ENCODE measurements at regions not wholly inside any gene's neighbourhood (a gene's known extent, or its start where the extent isn't known, plus 50 kb on each side); places are given as distances from the start of the nearest gene placed in this dataset.

DNA sequence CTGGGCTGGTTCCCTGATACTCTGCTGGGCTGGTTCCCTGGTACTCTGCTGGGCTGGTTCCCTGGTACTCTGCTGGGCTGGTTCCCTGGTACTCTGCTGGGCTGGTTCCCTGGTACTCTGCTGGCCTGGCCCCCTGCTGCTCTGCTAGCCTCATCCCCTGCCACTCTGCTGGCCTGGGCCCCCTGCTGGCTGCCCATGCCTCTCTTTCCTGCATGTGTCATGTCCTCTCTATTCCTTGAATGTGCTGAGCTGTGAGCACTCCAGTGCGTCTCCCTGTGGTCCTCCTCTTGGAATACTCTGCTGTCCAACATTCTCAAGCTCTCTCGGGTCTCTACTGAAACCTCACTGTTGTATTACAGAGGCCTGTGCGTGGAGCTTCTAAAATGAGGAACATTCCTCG lies 216.3 kb downstream of the RNF144A start:
- intact Hi-C loops (cut with DNase I; ENCODE audit: low total_unique reads), result no loop called here
- no peak for DNase-seq
- no peaks in the 10 kb centered on the region for H3K36me3 ChIP-seq
- H3K4me3 ChIP-seq, result no peak overlapping the region
- no peaks in the 10 kb centered on the region for H3K9me3 ChIP-seq
- H3K4me1 ChIP-seq, result no peaks in the 10 kb centered on the region
- H3K27ac ChIP-seq, result no peak overlapping the region
- TF ChIP-seq CTCF (IDR thresholded peaks at IDR 0.05), result no peak
- no peak for TF ChIP-seq POLR2A (IDR thresholded peaks at IDR 0.05)
- H3K27me3 ChIP-seq, result no peaks in the 10 kb centered on the region

GRCh38 chr2:7140306-7140705 lies 223.1 kb downstream of the RNF144A start:
- no peak for DNase-seq
- intact Hi-C loops (cut with DNase I; ENCODE audit: low total_unique reads), result no loop called here
- H3K27ac ChIP-seq, result no peak overlapping the region
- H3K36me3 ChIP-seq, result no peaks in the 10 kb centered on the region
- no peak overlapping the region for H3K4me3 ChIP-seq
- TF ChIP-seq POLR2A (IDR thresholded peaks at IDR 0.05), result no peak
- TF ChIP-seq CTCF (IDR thresholded peaks at IDR 0.05), result no peak
- no peaks in the 10 kb centered on the region for H3K9me3 ChIP-seq
- H3K27me3 ChIP-seq, result no peaks in the 10 kb centered on the region
- no peaks in the 10 kb centered on the region for H3K4me1 ChIP-seq

- no peak for DNase-seq
- Histone ChIP-seq H3K27ac (no peak overlapping the region), H3K36me3 (no peaks in the 10 kb centered on the region), H3K4me3 (no peak overlapping the region), H3K9me3 (no peaks in the 10 kb centered on the region), H3K4me1 (no peaks in the 10 kb centered on the region), H3K27me3 (no peaks in the 10 kb centered on the region)
- no peak for TF ChIP-seq CTCF (IDR thresholded peaks at IDR 0.05)
- TF ChIP-seq POLR2A (IDR thresholded peaks at IDR 0.05), result no peak
- intact Hi-C loops (cut with DNase I; ENCODE audit: low total_unique reads), result no loop called here
Observed at GRCh38 chr2:7145707-7146106, 228.5 kb downstream of the RNF144A start.

- intact Hi-C loops (cut with DNase I; ENCODE audit: low total_unique reads), result no loop called here
- Histone ChIP-seq H3K27me3 (no peaks in the 10 kb centered on the region), H3K4me1 (no peaks in the 10 kb centered on the region)
Observed at GRCh38 chr2:7146151-7146550, 228.9 kb downstream of the RNF144A start.

DNA sequence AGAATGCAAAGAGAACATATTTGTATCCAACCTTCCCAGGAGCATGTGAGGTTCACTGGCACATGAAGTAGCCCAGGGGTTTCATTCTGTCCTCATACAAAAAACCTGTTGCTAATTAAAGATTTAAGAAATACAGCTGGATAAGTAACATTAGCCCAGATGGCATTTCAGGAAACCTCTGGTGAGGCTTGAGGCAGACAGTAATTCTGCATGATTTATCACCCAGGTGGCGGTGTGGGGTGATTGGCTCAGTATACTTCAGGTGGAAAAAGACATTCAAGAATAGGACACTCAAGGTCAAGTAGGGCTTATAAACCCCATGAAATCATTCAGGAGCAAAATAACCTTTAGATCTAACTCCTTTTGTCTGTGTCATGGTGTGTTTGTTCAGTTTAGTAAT lies 237.4 kb downstream of the RNF144A start:
- TF ChIP-seq CTCF (IDR thresholded peaks at IDR 0.05), result no peak
- TF ChIP-seq POLR2A (IDR thresholded peaks at IDR 0.05), result no peak
- no peaks in the 10 kb centered on the region for H3K4me1 ChIP-seq
- H3K36me3 ChIP-seq, result no peaks in the 10 kb centered on the region
- H3K27me3 ChIP-seq, result no peaks in the 10 kb centered on the region
- no peak overlapping the region for H3K4me3 ChIP-seq
- intact Hi-C loops (cut with DNase I; ENCODE audit: low total_unique reads), result no loop called here
- no peak overlapping the region for H3K27ac ChIP-seq
- H3K9me3 ChIP-seq, result no peaks in the 10 kb centered on the region
- DNase-seq, result no peak

More at GRCh38 chr2:7146151-7146550, 228.9 kb downstream of the RNF144A start:
- DNase-seq, result no peak
- H3K4me3 ChIP-seq, result no peak overlapping the region
- no peaks in the 10 kb centered on the region for H3K36me3 ChIP-seq
- H3K27ac ChIP-seq, result no peak overlapping the region
- TF ChIP-seq CTCF (IDR thresholded peaks at IDR 0.05) (no peak), POLR2A (IDR thresholded peaks at IDR 0.05) (no peak)
- no peaks in the 10 kb centered on the region for H3K9me3 ChIP-seq
